ENCODE measurements at regions not wholly inside any gene's neighbourhood (a gene's known extent, or its start where the extent isn't known, plus 50 kb on each side); places are given as distances from the start of the nearest gene placed in this dataset.

- H3K9me3 ChIP-seq (replicated peaks; ENCODE audit: control insufficient read depth, insufficient read depth, low read depth, low read length): no peaks in the 10 kb centered on the region
- POLR2A ChIA-PET: no interaction called here
Observed at GRCh38 chr3:175969456-175969855, 1110.3 kb downstream of the NAALADL2 start.

DNA sequence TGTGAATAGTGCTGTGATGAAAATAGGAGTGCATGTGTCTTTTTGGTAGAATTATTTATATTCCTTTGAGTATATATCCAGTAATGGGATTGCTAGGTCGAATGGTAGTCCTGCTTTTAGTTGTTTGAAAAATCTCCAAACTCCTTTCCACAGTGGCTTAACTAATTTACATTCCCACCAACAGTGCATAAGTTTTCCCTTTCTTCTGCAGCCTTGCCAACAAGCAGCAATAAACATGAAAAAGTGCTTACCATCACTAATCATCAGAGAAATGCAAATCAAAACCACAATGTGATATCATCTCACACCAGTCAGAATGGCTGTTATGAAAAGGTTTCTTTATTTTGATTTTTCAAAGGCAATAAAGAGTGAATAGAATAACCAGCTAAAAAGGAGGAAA, 1105.9 kb downstream of the NAALADL2 start:
- Histone ChIP-seq H3K9ac (ENCODE audit: insufficient read depth in 1 of 2, low read depth in 2 of 2, low read length in 2 of 2) (no peak overlapping the region), H3K27ac (ENCODE audit: extremely low read depth, low read depth, low read length) (no peak overlapping the region), H3K36me3 (ENCODE audit: control insufficient read depth, insufficient read depth, low read length) (no peaks in the 10 kb centered on the region), H3K27me3 (ENCODE audit: control insufficient read depth in 2 of 2, insufficient read depth in 2 of 2, low read length in 2 of 2) (no peaks in the 10 kb centered on the region), H3K79me2 (ENCODE audit: control insufficient read depth, insufficient read depth, low read length) (no peaks in the 10 kb centered on the region), H3K9me1 (ENCODE audit: control insufficient read depth, insufficient read depth, low read length) (no peaks in the 10 kb centered on the region), H3K4me2 (ENCODE audit: insufficient read depth, low read length) (no peak overlapping the region), H3K4me3 (no peak overlapping the region), H3K4me1 (replicated peaks in 1 of 2; ENCODE audit: control insufficient read depth in 2 of 2, insufficient read depth in 2 of 2, low read length in 2 of 2) (no peaks in the 10 kb centered on the region), H2AFZ (ENCODE audit: low read depth, low read length) (no peak overlapping the region), H3K9me3 (replicated peaks; ENCODE audit: control insufficient read depth, insufficient read depth, low read depth, low read length) (no peaks in the 10 kb centered on the region; the same call in 1 of the 2 replicates), H4K20me1 (replicated peaks; ENCODE audit: control insufficient read depth, insufficient read depth, low read length) (no peaks in the 10 kb centered on the region)
- TF ChIP-seq KDM2B (CRISPR knock-in tag; IDR thresholded peaks at IDR 0.05) (no peak), MAFG (tag; conservative IDR thresholded peaks at IDR 0.05) (no peak), GTF2E2 (tag; IDR thresholded peaks at IDR 0.05) (no peak), EZH2 (IDR thresholded peaks at IDR 0.05; ENCODE audit: borderline replicate concordance, low read depth, low read length) (no peak), SP2 (IDR thresholded peaks at IDR 0.05; ENCODE audit: extremely low read depth, low read depth, low read length, poor library complexity, severe bottlenecking) (no peak), LARP7 (IDR thresholded peaks at IDR 0.05) (no peak), PRMT5 (CRISPR knock-in tag; IDR thresholded peaks at IDR 0.05) (no peak), DACH1 (IDR thresholded peaks at IDR 0.05; ENCODE audit: partially characterized antibody) (no peak), HDAC8 (tag; IDR thresholded peaks at IDR 0.05) (no peak)
- no TSS peak for BruUV-seq (replicated peaks)
- intact Hi-C loops (cut with micrococcal nuclease) (no loop called here), in situ Hi-C loops (cut with MboI) (no loop called here)
- POLR2A ChIA-PET: no interaction called here
- FAIRE-seq: no peak
- ATAC-seq: no peak
- WGBS (ENCODE audit: insufficient coverage, low coverage, missing lambda C conversion rate): 0% methylated on average over 1 of the region's 1 CpG
- CTCF ChIA-PET (ENCODE audit: low intra/inter-chr PET ratio): no interaction called here
- no peak for DNase-seq (ENCODE audit: extremely low read depth in 1 of 4, low spot score in 3 of 4)

More at GRCh38 chr3:175969456-175969855, 1110.3 kb downstream of the NAALADL2 start:
- no peak overlapping the region for H3K4me2 ChIP-seq (ENCODE audit: insufficient read depth, low read length)
- no peak overlapping the region for H3K27ac ChIP-seq (ENCODE audit: extremely low read depth, low read depth, low read length)
- H4K20me1 ChIP-seq (replicated peaks; ENCODE audit: control insufficient read depth, insufficient read depth, low read length): no peaks in the 10 kb centered on the region
- no peak for ATAC-seq
- H3K79me2 ChIP-seq (ENCODE audit: control insufficient read depth, insufficient read depth, low read length): no peaks in the 10 kb centered on the region
- DNase-seq (ENCODE audit: extremely low read depth in 1 of 4, low spot score in 3 of 4): no peak
- FAIRE-seq: no peak
- H3K27me3 ChIP-seq (ENCODE audit: control insufficient read depth in 2 of 2, insufficient read depth in 2 of 2, low read length in 2 of 2): no peaks in the 10 kb centered on the region
- H3K4me1 ChIP-seq (replicated peaks in 1 of 2; ENCODE audit: control insufficient read depth in 2 of 2, insufficient read depth in 2 of 2, low read length in 2 of 2): no peaks in the 10 kb centered on the region
- BruUV-seq (replicated peaks): no TSS peak
- H3K4me3 ChIP-seq: no peak overlapping the region
- TF ChIP-seq CSDE1 (IDR thresholded peaks at IDR 0.05) (no peak), SMARCE1 (IDR thresholded peaks at IDR 0.05) (no peak), RAD51 (IDR thresholded peaks at IDR 0.05; ENCODE audit: borderline replicate concordance, low read depth) (no peak), ZBTB8A (IDR thresholded peaks at IDR 0.05; ENCODE audit: partially characterized antibody) (no peak), RBM22 (IDR thresholded peaks at IDR 0.05; ENCODE audit: low read depth, low read length, poor library complexity, severe bottlenecking) (no peak), ZBTB7A (IDR thresholded peaks at IDR 0.05; ENCODE audit: borderline replicate concordance, control insufficient read depth, low read depth, low read length) (no peak), DNMT1 (IDR thresholded peaks at IDR 0.05) (no peak), ZNF212 (CRISPR knock-in tag; IDR thresholded peaks at IDR 0.05) (no peak), MED1 (CRISPR knock-in tag; IDR thresholded peaks at IDR 0.05; ENCODE audit: borderline replicate concordance) (no peak), SMAD2 (IDR thresholded peaks at IDR 0.05; ENCODE audit: low read depth, low read length) (no peak)
- TF ChIP-seq, protein P1, sequence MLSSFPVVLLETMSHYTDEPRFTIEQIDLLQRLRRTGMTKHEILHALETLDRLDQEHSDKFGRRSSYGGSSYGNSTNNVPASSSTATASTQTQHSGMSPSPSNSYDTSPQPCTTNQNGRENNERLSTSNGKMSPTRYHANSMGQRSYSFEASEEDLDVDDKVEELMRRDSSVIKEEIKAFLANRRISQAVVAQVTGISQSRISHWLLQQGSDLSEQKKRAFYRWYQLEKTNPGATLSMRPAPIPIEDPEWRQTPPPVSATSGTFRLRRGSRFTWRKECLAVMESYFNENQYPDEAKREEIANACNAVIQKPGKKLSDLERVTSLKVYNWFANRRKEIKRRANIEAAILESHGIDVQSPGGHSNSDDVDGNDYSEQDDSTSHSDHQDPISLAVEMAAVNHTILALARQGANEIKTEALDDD (IDR thresholded peaks at IDR 0.05): no peak
- no peaks in the 10 kb centered on the region for H3K9me1 ChIP-seq (ENCODE audit: control insufficient read depth, insufficient read depth, low read length)
- intact Hi-C loops (cut with micrococcal nuclease): no loop called here
- H3K36me3 ChIP-seq (ENCODE audit: control insufficient read depth, insufficient read depth, low read length): no peaks in the 10 kb centered on the region
- CTCF ChIA-PET (ENCODE audit: low intra/inter-chr PET ratio): no interaction called here
- no peak overlapping the region for H2AFZ ChIP-seq (ENCODE audit: low read depth, low read length)
- H3K9ac ChIP-seq (ENCODE audit: insufficient read depth in 1 of 2, low read depth in 2 of 2, low read length in 2 of 2): no peak overlapping the region
- in situ Hi-C loops (cut with MboI): no loop called here
- WGBS (ENCODE audit: insufficient coverage, low coverage, missing lambda C conversion rate): 0% methylated on average over 3 of the region's 3 CpGs

Data from K562 (cell line).